GM23338 (cell line): ENCODE measurements at regions not wholly inside any gene's neighbourhood (a gene's known extent, or its start where the extent isn't known, plus 50 kb on each side); places are given as distances from the start of the nearest gene placed in this dataset.

Experiments used
- ATAC-seq: fragments of 200-7000 bp; cut with Tn5 transposase; 3 replicates; pipeline ENCODE4 v1.9.1; 2020
- DNase-seq: peaks from one replicate; pipeline ENCODE4 v3.0.0-alpha.2; 2015; ENCODE audit warnings: low spot score
- H2AFZ ChIP-seq: fragments of 200-600 bp; sonication (generic); 2 replicates; pipeline ENCODE4 v1.8.0; 2016; ENCODE audit warnings: antibody characterized with exemption, mild to moderate bottlenecking, moderate library complexity
- H3F3A ChIP-seq: fragments of 200-600 bp; sonication (generic); replicated peaks from 2 replicates; pipeline ENCODE4 v1.8.0; 2017; ENCODE audit warnings: antibody characterized with exemption, mixed run types, low read depth
- H3K27ac ChIP-seq: fragments of 200-600 bp; sonication (generic); 2 replicates; pipeline ENCODE4 v1.6.1; 2016; ENCODE audit warnings: low read depth
- H3K27me3 ChIP-seq: fragments of 200-600 bp; sonication (generic); 2 replicates; pipeline ENCODE4 v1.8.0; 2016; ENCODE audit warnings: mild to moderate bottlenecking, mixed run types, moderate library complexity; ENCODE audit not compliant: insufficient read depth
- H3K36me3 ChIP-seq: fragments of 200-600 bp; sonication (generic); 2 replicates; pipeline ENCODE4 v1.8.0; 2016; ENCODE audit warnings: mild to moderate bottlenecking; ENCODE audit not compliant: insufficient read depth
- H3K4me1 ChIP-seq: fragments of 200-600 bp; sonication (generic); 2 replicates; pipeline ENCODE4 v1.8.0; 2016; ENCODE audit warnings: mild to moderate bottlenecking, moderate library complexity; ENCODE audit not compliant: insufficient read depth
- H3K4me2 ChIP-seq: fragments of 200-600 bp; sonication (generic); 2 replicates; pipeline ENCODE4 v1.7.1; 2017; ENCODE audit warnings: mixed run types
- H3K4me3 ChIP-seq: fragments of 200-600 bp; sonication (generic); 2 replicates; pipeline ENCODE4 v1.6.1; 2016; ENCODE audit warnings: mixed run types
- H3K79me2 ChIP-seq: fragments of 200-600 bp; sonication (generic); replicated peaks from 2 replicates; pipeline ENCODE4 v1.8.0; 2017; ENCODE audit warnings: mild to moderate bottlenecking; ENCODE audit not compliant: insufficient read depth
- H3K9me2 ChIP-seq: fragments of 200-600 bp; sonication (generic); 2 replicates; pipeline ENCODE4 v1.8.0; 2017; ENCODE audit not compliant: insufficient read depth
- H4K20me1 ChIP-seq: fragments of 200-600 bp; sonication (generic); replicated peaks from 2 replicates; pipeline ENCODE4 v1.8.0; 2017; ENCODE audit warnings: mild to moderate bottlenecking; ENCODE audit not compliant: insufficient read depth
- H3K27ac Mint-ChIP-seq: 2 replicates; pipeline ENCODE4 v1.8.0; 2020; ENCODE audit warnings: inconsistent platforms, mild to moderate bottlenecking, moderate library complexity, mixed read lengths
- H3K27me3 Mint-ChIP-seq: 3 replicates; pipeline ENCODE4 v1.8.0; 2022; ENCODE audit warnings: low read depth, mild to moderate bottlenecking, moderate library complexity, mixed read lengths, inconsistent platforms; ENCODE audit not compliant: insufficient read depth, poor library complexity
- H3K36me3 Mint-ChIP-seq: 3 replicates; pipeline ENCODE4 v1.8.0; 2021; ENCODE audit warnings: low read depth, mild to moderate bottlenecking, inconsistent platforms, moderate library complexity, mixed read lengths
- H3K4me1 Mint-ChIP-seq: 3 replicates; pipeline ENCODE4 v1.8.0; 2020; ENCODE audit warnings: mild to moderate bottlenecking, inconsistent platforms, mixed read lengths
- H3K4me3 Mint-ChIP-seq: 3 replicates; pipeline ENCODE4 v1.8.0; 2021; ENCODE audit warnings: moderate library complexity, mild to moderate bottlenecking, inconsistent platforms, mixed read lengths
- H3K9me3 Mint-ChIP-seq: 3 replicates; pipeline ENCODE4 v1.8.0; 2020; ENCODE audit warnings: moderate library complexity, mild to moderate bottlenecking, inconsistent platforms, mixed read lengths
- CREB1 ChIP-seq: fragments of 250-450 bp; sonication (Bioruptor Pico); IDR thresholded peaks from 2 replicates; pipeline ENCODE4 v1.5.0; 2020; ENCODE audit warnings: low read depth, mild to moderate bottlenecking, moderate library complexity
- EZH2phosphoT487 ChIP-seq: fragments of 200-600 bp; sonication (generic); IDR thresholded peaks from one replicate; pipeline ENCODE4 v1.8.1; 2018; ENCODE audit warnings: antibody characterized with exemption; ENCODE audit not compliant: unreplicated experiment
- POLR2AphosphoS5 ChIP-seq: IDR thresholded peaks from 2 replicates; pipeline ENCODE4 v1.6.1; 2016; ENCODE audit warnings: antibody characterized with exemption, low read depth
- REST ChIP-seq: IDR thresholded peaks from one replicate; pipeline ENCODE4 v1.6.1; 2018; ENCODE audit warnings: antibody characterized with exemption; ENCODE audit not compliant: unreplicated experiment
- STAT1 ChIP-seq: IDR thresholded peaks from one replicate; pipeline ENCODE4 v1.6.1; 2016; ENCODE audit warnings: antibody characterized with exemption; ENCODE audit not compliant: unreplicated experiment
- ZNF462 ChIP-seq: fragments of 250-450 bp; sonication (Bioruptor Pico); IDR thresholded peaks from 2 replicates; pipeline ENCODE4 v1.5.0; 2020; ENCODE audit warnings: mild to moderate bottlenecking, moderate library complexity

GRCh38 chr4:66606908-66607307 is 936.6 kb upstream of the EPHA5 start:
- Histone ChIP-seq H3K4me1 (no peaks in the 10 kb centered on the region), H3K79me2 (no peaks in the 10 kb centered on the region), H3K9me2 (no peaks in the 10 kb centered on the region), H3K4me2 (no peak overlapping the region), H3K4me3 (no peak overlapping the region), H2AFZ (no peak overlapping the region), H3K27me3 (no peaks in the 10 kb centered on the region), H4K20me1 (no peaks in the 10 kb centered on the region), H3K36me3 (no peaks in the 10 kb centered on the region), H3K27ac (no peak overlapping the region), H3F3A (no peaks in the 10 kb centered on the region)
- Mint-ChIP-seq H3K4me1 (peaks cover 6% of the 10 kb centered on the region), H3K9me3 (no peaks in the 10 kb centered on the region), H3K27ac (no peak overlapping the region), H3K36me3 (no peaks in the 10 kb centered on the region), H3K27me3 (peaks cover 2% of the 10 kb centered on the region), H3K4me3 (no peak overlapping the region)
- DNase-seq (peak; percentile 7), ATAC-seq (peak; percentile 43; the same call in 2 of the 3 replicates)
- no peak for TF ChIP-seq REST

- no peak overlapping the region for H3K4me3 Mint-ChIP-seq
- H2AFZ ChIP-seq = no peak overlapping the region
- DNase-seq (no peak), ATAC-seq (no peak)
- no peaks in the 10 kb centered on the region for H3K27me3 ChIP-seq
- H3K9me2 ChIP-seq = no peaks in the 10 kb centered on the region
- TF ChIP-seq CREB1 (CRISPR knock-in tag) = no peak
- no peak for TF ChIP-seq REST
- no peak for TF ChIP-seq POLR2AphosphoS5
- no peak for TF ChIP-seq ZNF462 (CRISPR knock-in tag)
- TF ChIP-seq STAT1 = no peak
- TF ChIP-seq EZH2phosphoT487 = no peak
- no peaks in the 10 kb centered on the region for H3K36me3 ChIP-seq
- no peak overlapping the region for H3K4me2 ChIP-seq
- no peaks in the 10 kb centered on the region for H4K20me1 ChIP-seq
- H3K9me3 Mint-ChIP-seq = no peaks in the 10 kb centered on the region
- peaks cover 6% of the 10 kb centered on the region for H3K4me1 Mint-ChIP-seq
- no peaks in the 10 kb centered on the region for H3F3A ChIP-seq
- H3K27ac Mint-ChIP-seq = no peak overlapping the region
- no peak overlapping the region for H3K27ac ChIP-seq
- peaks cover 2% of the 10 kb centered on the region for H3K27me3 Mint-ChIP-seq
- H3K4me3 ChIP-seq = no peak overlapping the region
- H3K4me1 ChIP-seq = no peaks in the 10 kb centered on the region
- no peaks in the 10 kb centered on the region for H3K36me3 Mint-ChIP-seq
- H3K79me2 ChIP-seq = no peaks in the 10 kb centered on the region
These were observed 935.9 kb upstream of the EPHA5 start for GRCh38 chr4:66606215-66606614.
